ENCODE measurements at regions not wholly inside any gene's neighbourhood (a gene's known extent, or its start where the extent isn't known, plus 50 kb on each side); places are given as distances from the start of the nearest gene placed in this dataset.

DNA sequence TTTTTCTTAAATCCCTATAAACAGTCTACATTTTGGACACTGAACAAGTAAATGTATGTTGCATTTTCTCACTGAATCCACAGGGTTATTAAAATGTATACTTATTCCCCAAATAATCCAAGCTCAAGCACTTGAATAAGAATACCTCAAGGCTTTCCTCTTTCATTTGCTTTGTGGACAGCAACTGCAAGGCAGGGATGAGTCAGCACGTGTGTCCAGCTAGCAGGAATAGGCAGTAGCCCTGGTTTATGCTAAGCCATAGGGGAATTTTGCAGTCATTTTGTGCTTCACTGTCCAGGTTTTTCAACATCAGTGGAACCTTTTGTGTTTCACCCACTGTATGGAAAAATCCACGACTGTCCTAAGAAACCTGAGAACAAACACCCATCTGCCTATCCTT is 96.7 kb upstream of the KCNMB2 start:
- no peaks in the 10 kb centered on the region for H4K20me1 ChIP-seq (ENCODE audit: control insufficient read depth, insufficient read depth, low read depth, low read length)
- H3K9me3 ChIP-seq (ENCODE audit: control insufficient read depth, insufficient read depth, low read length), result no peaks in the 10 kb centered on the region
- H3K4me3 ChIP-seq (ENCODE audit: low read length), result no peak overlapping the region
- H3K79me2 ChIP-seq (ENCODE audit: control insufficient read depth, low read length), result no peaks in the 10 kb centered on the region
- no peak overlapping the region for H3K4me2 ChIP-seq (ENCODE audit: low read length)
- no peak overlapping the region for H3K27ac ChIP-seq (ENCODE audit: low read depth, low read length)
- H3K27me3 ChIP-seq (ENCODE audit: control insufficient read depth, low read length), result no peaks in the 10 kb centered on the region
- peaks cover 30% of the 10 kb centered on the region for H3K4me1 ChIP-seq (ENCODE audit: control insufficient read depth, low read length)
- H3K36me3 ChIP-seq (ENCODE audit: control insufficient read depth, low read length), result 0 out of 2 replicates have a peak, but pooled peaks cover 3% of the 10 kb centered on the region
- H3F3A ChIP-seq (ENCODE audit: control insufficient read depth, insufficient read depth), result no peaks in the 10 kb centered on the region
- H3K9me2 ChIP-seq (replicated peaks; ENCODE audit: control insufficient read depth, low read length), result no peaks in the 10 kb centered on the region
- TF ChIP-seq, protein P1, sequence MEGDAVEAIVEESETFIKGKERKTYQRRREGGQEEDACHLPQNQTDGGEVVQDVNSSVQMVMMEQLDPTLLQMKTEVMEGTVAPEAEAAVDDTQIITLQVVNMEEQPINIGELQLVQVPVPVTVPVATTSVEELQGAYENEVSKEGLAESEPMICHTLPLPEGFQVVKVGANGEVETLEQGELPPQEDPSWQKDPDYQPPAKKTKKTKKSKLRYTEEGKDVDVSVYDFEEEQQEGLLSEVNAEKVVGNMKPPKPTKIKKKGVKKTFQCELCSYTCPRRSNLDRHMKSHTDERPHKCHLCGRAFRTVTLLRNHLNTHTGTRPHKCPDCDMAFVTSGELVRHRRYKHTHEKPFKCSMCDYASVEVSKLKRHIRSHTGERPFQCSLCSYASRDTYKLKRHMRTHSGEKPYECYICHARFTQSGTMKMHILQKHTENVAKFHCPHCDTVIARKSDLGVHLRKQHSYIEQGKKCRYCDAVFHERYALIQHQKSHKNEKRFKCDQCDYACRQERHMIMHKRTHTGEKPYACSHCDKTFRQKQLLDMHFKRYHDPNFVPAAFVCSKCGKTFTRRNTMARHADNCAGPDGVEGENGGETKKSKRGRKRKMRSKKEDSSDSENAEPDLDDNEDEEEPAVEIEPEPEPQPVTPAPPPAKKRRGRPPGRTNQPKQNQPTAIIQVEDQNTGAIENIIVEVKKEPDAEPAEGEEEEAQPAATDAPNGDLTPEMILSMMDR (IDR thresholded peaks at IDR 0.05; ENCODE audit: low read depth, low read length, poor library complexity, severe bottlenecking), result no peak
- no peak for TF ChIP-seq EZH2phosphoT487 (IDR thresholded peaks at IDR 0.05; ENCODE audit: borderline replicate concordance, low read length)

DNA sequence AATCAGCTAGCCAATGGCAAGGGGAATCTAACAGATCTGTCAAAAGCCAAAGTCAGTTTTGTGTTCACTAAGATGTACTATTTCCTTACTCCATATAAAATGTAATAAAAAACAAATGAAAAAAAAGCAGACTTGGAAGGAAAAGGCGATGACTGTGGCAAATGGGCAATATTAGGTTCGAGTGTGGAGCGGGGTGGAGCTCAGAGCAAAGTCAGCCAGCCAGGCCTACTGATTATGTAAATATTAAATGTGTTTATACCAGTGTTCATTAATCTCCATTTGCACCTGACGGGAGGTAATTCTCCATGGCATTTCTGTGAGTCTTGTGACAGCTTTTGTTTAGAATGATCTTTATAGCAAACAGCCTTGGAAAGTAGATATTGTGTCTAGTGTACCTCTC is 96.2 kb upstream of the KCNMB2 start:
- Histone ChIP-seq H3K4me1 (ENCODE audit: control insufficient read depth, low read length) (peaks cover 32% of the 10 kb centered on the region), H3K27ac (ENCODE audit: low read depth, low read length) (no peak overlapping the region), H3F3A (ENCODE audit: control insufficient read depth, insufficient read depth) (no peaks in the 10 kb centered on the region), H3K4me3 (ENCODE audit: low read length) (no peak overlapping the region), H3K36me3 (ENCODE audit: control insufficient read depth, low read length) (0 out of 2 replicates have a peak, but pooled peaks cover 3% of the 10 kb centered on the region), H4K20me1 (ENCODE audit: control insufficient read depth, insufficient read depth, low read depth, low read length) (no peaks in the 10 kb centered on the region), H3K4me2 (ENCODE audit: low read length) (no peak overlapping the region), H3K9me3 (ENCODE audit: control insufficient read depth, insufficient read depth, low read length) (no peaks in the 10 kb centered on the region), H3K27me3 (ENCODE audit: control insufficient read depth, low read length) (no peaks in the 10 kb centered on the region), H3K9me2 (replicated peaks; ENCODE audit: control insufficient read depth, low read length) (no peaks in the 10 kb centered on the region), H3K79me2 (ENCODE audit: control insufficient read depth, low read length) (no peaks in the 10 kb centered on the region)
- TF ChIP-seq, protein P1 (IDR thresholded peaks at IDR 0.05; ENCODE audit: low read depth, low read length, poor library complexity, severe bottlenecking), result no peak
- no peak for TF ChIP-seq EZH2phosphoT487 (IDR thresholded peaks at IDR 0.05; ENCODE audit: borderline replicate concordance, low read length)

DNA sequence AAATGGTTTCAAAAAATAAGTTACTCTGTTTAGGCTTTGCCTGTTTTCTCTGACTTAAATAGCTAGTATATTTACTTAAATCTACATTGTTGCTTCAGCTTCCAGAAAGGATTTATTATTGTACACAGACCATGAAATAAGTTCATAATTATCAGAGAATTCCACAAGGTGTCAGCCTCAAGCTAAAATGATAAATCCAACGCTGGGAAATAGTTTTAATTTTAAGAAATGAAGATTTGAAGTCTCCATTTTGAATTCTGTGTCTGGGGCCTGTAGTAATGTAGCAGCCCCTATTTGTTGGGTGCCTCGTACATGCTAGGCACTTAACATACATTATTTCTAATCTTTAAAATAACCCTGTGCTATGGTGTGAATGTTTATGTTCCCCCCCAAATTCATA is 92.6 kb upstream of the KCNMB2 start:
- TF ChIP-seq EZH2phosphoT487 (IDR thresholded peaks at IDR 0.05; ENCODE audit: borderline replicate concordance, low read length), result no peak
- TF ChIP-seq, protein P1 (IDR thresholded peaks at IDR 0.05; ENCODE audit: low read depth, low read length, poor library complexity, severe bottlenecking), result peak; percentile 16
- H3K9me3 ChIP-seq (ENCODE audit: control insufficient read depth, insufficient read depth, low read length), result no peaks in the 10 kb centered on the region
- no peak overlapping the region for H3K27ac ChIP-seq (ENCODE audit: low read depth, low read length)
- no peaks in the 10 kb centered on the region for H3K9me2 ChIP-seq (replicated peaks; ENCODE audit: control insufficient read depth, low read length)
- no peak overlapping the region for H3K4me3 ChIP-seq (ENCODE audit: low read length)
- no peaks in the 10 kb centered on the region for H3F3A ChIP-seq (ENCODE audit: control insufficient read depth, insufficient read depth)
- no peak overlapping the region for H3K4me2 ChIP-seq (ENCODE audit: low read length)
- peaks cover 27% of the 10 kb centered on the region for H3K4me1 ChIP-seq (ENCODE audit: control insufficient read depth, low read length)
- no peaks in the 10 kb centered on the region for H3K79me2 ChIP-seq (ENCODE audit: control insufficient read depth, low read length)
- H3K27me3 ChIP-seq (ENCODE audit: control insufficient read depth, low read length), result no peaks in the 10 kb centered on the region
- 0 out of 2 replicates have a peak, but pooled peaks cover 3% of the 10 kb centered on the region for H3K36me3 ChIP-seq (ENCODE audit: control insufficient read depth, low read length)
- no peaks in the 10 kb centered on the region for H4K20me1 ChIP-seq (ENCODE audit: control insufficient read depth, insufficient read depth, low read depth, low read length)
